GM18520 (cell line): ENCODE measurements at regions not wholly inside any gene's neighbourhood (a gene's known extent, or its start where the extent isn't known, plus 50 kb on each side); places are given as distances from the start of the nearest gene placed in this dataset.

ENCODE experiments used
- ATAC-seq: cut with Tn5 transposase; IDR thresholded peaks from one replicate; pipeline ENCODE4 v1.9.1; 2021; ENCODE audit not compliant: unreplicated experiment

- peak; percentile 37 for ATAC-seq
These were observed 65.4 kb upstream of the STEAP1B start for GRCh38 chr7:22565315-22565811.

GRCh38 chr7:22564511-22565045, 64.6 kb upstream of the STEAP1B start:
- ATAC-seq: no peak

- peak; percentile 43 for ATAC-seq
These were observed 63.7 kb upstream of the STEAP1B start for GRCh38 chr7:22563621-22564241.

GRCh38 chr7:22563032-22563501, 63.1 kb upstream of the STEAP1B start:
- ATAC-seq: no peak

GRCh38 chr7:22561895-22562593, 62.1 kb upstream of the STEAP1B start:
- ATAC-seq: no peak

- no peak for ATAC-seq
These were observed 61.4 kb upstream of the STEAP1B start for GRCh38 chr7:22561321-22561811.

GRCh38 chr7:22559829-22560489, 60.0 kb upstream of the STEAP1B start:
- peak; percentile 30 for ATAC-seq

- ATAC-seq: no peak
These were observed 57.2 kb upstream of the STEAP1B start for GRCh38 chr7:22557167-22557566.

GRCh38 chr7:22555476-22555875, 55.5 kb upstream of the STEAP1B start:
- no peak for ATAC-seq

- no peak for ATAC-seq
These were observed 54.2 kb upstream of the STEAP1B start for GRCh38 chr7:22554184-22554583.

GRCh38 chr7:22551768-22552513, 52.0 kb upstream of the STEAP1B start:
- peak; percentile 50 for ATAC-seq

GRCh38 chr7:22550514-22551030, 50.6 kb upstream of the STEAP1B start:
- ATAC-seq: no peak

GRCh38 chr7:22549667-22550513, 49.9 kb upstream of the STEAP1B start:
- no peak for ATAC-seq
